DND-41 (cell line): ENCODE measurements at regions not wholly inside any gene's neighbourhood (a gene's known extent, or its start where the extent isn't known, plus 50 kb on each side); places are given as distances from the start of the nearest gene placed in this dataset.
"Not testable (repeated sequence)": the region's sequence is repeated elsewhere in the genome, so short reads cannot be mapped to it uniquely, and the experiment has no call there.

Experiments used
- EZH2 ChIP-seq: IDR thresholded peaks from 3 replicates; pipeline ENCODE4 v1.6.1; 2012; ENCODE audit warnings: borderline replicate concordance, low read depth, mild to moderate bottlenecking, moderate library complexity, low read length, inconsistent platforms; ENCODE audit not compliant: severe bottlenecking
- TF ChIP-seq, protein P1 (sequence below): IDR thresholded peaks from 2 replicates; pipeline ENCODE4 v1.5.1; 2012; ENCODE audit warnings: borderline replicate concordance, low read length, moderate library complexity, mild to moderate bottlenecking; ENCODE audit not compliant: poor library complexity, severe bottlenecking; ENCODE audit errors: extremely low read depth

DNA sequence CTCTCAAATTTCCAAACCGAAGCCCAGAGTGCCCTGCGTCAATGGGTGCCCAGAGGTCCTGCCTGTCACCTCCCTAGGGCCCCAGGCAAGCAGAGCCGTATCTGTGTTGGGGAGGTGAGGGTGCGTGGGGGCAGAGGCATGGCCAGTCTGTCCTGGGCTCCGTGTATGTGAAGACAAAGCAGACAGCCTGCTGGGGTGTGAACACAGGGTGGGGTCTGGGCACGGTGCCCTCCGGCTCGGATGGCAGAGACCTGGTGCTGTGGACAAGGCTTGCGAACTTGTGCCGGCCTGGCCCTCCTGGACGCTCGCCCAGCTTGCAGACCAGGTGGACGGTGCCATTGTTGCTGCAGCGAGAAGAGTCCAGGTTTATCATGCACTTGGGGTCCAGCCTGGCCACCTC, 53.4 kb upstream of the POTEM start:
- TF ChIP-seq, protein P1, sequence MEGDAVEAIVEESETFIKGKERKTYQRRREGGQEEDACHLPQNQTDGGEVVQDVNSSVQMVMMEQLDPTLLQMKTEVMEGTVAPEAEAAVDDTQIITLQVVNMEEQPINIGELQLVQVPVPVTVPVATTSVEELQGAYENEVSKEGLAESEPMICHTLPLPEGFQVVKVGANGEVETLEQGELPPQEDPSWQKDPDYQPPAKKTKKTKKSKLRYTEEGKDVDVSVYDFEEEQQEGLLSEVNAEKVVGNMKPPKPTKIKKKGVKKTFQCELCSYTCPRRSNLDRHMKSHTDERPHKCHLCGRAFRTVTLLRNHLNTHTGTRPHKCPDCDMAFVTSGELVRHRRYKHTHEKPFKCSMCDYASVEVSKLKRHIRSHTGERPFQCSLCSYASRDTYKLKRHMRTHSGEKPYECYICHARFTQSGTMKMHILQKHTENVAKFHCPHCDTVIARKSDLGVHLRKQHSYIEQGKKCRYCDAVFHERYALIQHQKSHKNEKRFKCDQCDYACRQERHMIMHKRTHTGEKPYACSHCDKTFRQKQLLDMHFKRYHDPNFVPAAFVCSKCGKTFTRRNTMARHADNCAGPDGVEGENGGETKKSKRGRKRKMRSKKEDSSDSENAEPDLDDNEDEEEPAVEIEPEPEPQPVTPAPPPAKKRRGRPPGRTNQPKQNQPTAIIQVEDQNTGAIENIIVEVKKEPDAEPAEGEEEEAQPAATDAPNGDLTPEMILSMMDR = not testable (repeated sequence)
- TF ChIP-seq EZH2 = not testable (repeated sequence)
